GM23338 (cell line): ENCODE measurements at regions not wholly inside any gene's neighbourhood (a gene's known extent, or its start where the extent isn't known, plus 50 kb on each side); places are given as distances from the start of the nearest gene placed in this dataset.

Source experiments
- CREB1 ChIP-seq: fragments of 250-450 bp; sonication (Bioruptor Pico); IDR thresholded peaks from 2 replicates; pipeline ENCODE4 v1.5.0; 2020; ENCODE audit warnings: low read depth, mild to moderate bottlenecking, moderate library complexity
- EZH2 ChIP-seq: fragments of 200-600 bp; sonication (generic); IDR thresholded peaks from one replicate; pipeline ENCODE4 v1.8.0; 2017; ENCODE audit warnings: antibody characterized with exemption, mild to moderate bottlenecking, low read depth; ENCODE audit not compliant: unreplicated experiment
- EZH2phosphoT487 ChIP-seq: fragments of 200-600 bp; sonication (generic); IDR thresholded peaks from one replicate; pipeline ENCODE4 v1.8.1; 2018; ENCODE audit warnings: antibody characterized with exemption; ENCODE audit not compliant: unreplicated experiment
- JUNB ChIP-seq: IDR thresholded peaks from one replicate; pipeline ENCODE4 v1.6.1; 2016; ENCODE audit warnings: antibody characterized with exemption; ENCODE audit not compliant: unreplicated experiment
- POLR2AphosphoS5 ChIP-seq: IDR thresholded peaks from 2 replicates; pipeline ENCODE4 v1.6.1; 2016; ENCODE audit warnings: antibody characterized with exemption, low read depth
- STAT1 ChIP-seq: IDR thresholded peaks from one replicate; pipeline ENCODE4 v1.6.1; 2016; ENCODE audit warnings: antibody characterized with exemption; ENCODE audit not compliant: unreplicated experiment
- ZNF331 ChIP-seq: fragments of 250-450 bp; sonication (Bioruptor Pico); IDR thresholded peaks from 2 replicates; pipeline ENCODE4 v1.5.0; 2020; ENCODE audit warnings: low read depth, mild to moderate bottlenecking, moderate library complexity
- TF ChIP-seq, protein P1 (sequence below), 2 experiments: fragments of 200-600 bp in 1 of 2; sonication (generic) in 1 of 2; conservative IDR thresholded peaks; 2 replicates each; pipeline versions ENCODE4 v1.5.1 to v1.6.1; 2016 to 2017; ENCODE audit warnings: antibody characterized with exemption in 2 of 2, low read depth in 2 of 2, mild to moderate bottlenecking in 2 of 2, moderate library complexity in 1 of 2
- TF ChIP-seq, protein P2 (sequence below): IDR thresholded peaks from one replicate; pipeline ENCODE4 v1.6.1; 2018; ENCODE audit warnings: antibody characterized with exemption; ENCODE audit not compliant: unreplicated experiment
- TF ChIP-seq, protein P3 (sequence below): IDR thresholded peaks from 2 replicates; pipeline ENCODE4 v1.6.1; 2016; ENCODE audit warnings: antibody characterized with exemption
- TF ChIP-seq, protein P4 (sequence below): fragments of 250-450 bp; sonication (Bioruptor Pico); IDR thresholded peaks from 2 replicates; pipeline ENCODE4 v1.5.0; 2020; ENCODE audit warnings: mild to moderate bottlenecking, moderate library complexity

DNA sequence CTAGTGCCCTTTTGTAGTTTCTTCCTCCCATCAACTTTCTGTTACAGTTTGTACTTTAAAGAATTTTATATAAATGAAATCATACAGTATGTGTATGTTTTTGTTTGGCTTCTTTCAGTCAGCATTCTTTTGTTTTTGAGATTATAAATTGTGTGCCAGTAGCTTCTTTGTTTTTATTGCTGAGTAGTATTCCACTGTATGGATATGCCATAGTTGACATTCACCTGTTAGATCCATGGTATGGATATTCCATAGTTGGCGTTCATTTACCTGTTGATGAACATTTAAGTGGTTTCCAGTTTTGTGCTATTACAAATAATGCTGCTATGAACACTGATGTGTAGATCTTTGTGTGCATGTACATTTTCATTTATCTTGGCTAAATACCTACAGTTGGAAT, 70.8 kb upstream of the SYPL1 start:
- no peak for TF ChIP-seq EZH2
- TF ChIP-seq POLR2AphosphoS5, result no peak
- TF ChIP-seq, protein P1, sequence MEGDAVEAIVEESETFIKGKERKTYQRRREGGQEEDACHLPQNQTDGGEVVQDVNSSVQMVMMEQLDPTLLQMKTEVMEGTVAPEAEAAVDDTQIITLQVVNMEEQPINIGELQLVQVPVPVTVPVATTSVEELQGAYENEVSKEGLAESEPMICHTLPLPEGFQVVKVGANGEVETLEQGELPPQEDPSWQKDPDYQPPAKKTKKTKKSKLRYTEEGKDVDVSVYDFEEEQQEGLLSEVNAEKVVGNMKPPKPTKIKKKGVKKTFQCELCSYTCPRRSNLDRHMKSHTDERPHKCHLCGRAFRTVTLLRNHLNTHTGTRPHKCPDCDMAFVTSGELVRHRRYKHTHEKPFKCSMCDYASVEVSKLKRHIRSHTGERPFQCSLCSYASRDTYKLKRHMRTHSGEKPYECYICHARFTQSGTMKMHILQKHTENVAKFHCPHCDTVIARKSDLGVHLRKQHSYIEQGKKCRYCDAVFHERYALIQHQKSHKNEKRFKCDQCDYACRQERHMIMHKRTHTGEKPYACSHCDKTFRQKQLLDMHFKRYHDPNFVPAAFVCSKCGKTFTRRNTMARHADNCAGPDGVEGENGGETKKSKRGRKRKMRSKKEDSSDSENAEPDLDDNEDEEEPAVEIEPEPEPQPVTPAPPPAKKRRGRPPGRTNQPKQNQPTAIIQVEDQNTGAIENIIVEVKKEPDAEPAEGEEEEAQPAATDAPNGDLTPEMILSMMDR (conservative IDR thresholded peaks at IDR 0.05; ENCODE audit: low read depth in 2 of 2), result no peak
- no peak for TF ChIP-seq JUNB
- no peak for TF ChIP-seq CREB1
- no peak for TF ChIP-seq EZH2phosphoT487
- TF ChIP-seq, protein P2, sequence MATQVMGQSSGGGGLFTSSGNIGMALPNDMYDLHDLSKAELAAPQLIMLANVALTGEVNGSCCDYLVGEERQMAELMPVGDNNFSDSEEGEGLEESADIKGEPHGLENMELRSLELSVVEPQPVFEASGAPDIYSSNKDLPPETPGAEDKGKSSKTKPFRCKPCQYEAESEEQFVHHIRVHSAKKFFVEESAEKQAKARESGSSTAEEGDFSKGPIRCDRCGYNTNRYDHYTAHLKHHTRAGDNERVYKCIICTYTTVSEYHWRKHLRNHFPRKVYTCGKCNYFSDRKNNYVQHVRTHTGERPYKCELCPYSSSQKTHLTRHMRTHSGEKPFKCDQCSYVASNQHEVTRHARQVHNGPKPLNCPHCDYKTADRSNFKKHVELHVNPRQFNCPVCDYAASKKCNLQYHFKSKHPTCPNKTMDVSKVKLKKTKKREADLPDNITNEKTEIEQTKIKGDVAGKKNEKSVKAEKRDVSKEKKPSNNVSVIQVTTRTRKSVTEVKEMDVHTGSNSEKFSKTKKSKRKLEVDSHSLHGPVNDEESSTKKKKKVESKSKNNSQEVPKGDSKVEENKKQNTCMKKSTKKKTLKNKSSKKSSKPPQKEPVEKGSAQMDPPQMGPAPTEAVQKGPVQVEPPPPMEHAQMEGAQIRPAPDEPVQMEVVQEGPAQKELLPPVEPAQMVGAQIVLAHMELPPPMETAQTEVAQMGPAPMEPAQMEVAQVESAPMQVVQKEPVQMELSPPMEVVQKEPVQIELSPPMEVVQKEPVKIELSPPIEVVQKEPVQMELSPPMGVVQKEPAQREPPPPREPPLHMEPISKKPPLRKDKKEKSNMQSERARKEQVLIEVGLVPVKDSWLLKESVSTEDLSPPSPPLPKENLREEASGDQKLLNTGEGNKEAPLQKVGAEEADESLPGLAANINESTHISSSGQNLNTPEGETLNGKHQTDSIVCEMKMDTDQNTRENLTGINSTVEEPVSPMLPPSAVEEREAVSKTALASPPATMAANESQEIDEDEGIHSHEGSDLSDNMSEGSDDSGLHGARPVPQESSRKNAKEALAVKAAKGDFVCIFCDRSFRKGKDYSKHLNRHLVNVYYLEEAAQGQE, result no peak
- TF ChIP-seq, protein P3, sequence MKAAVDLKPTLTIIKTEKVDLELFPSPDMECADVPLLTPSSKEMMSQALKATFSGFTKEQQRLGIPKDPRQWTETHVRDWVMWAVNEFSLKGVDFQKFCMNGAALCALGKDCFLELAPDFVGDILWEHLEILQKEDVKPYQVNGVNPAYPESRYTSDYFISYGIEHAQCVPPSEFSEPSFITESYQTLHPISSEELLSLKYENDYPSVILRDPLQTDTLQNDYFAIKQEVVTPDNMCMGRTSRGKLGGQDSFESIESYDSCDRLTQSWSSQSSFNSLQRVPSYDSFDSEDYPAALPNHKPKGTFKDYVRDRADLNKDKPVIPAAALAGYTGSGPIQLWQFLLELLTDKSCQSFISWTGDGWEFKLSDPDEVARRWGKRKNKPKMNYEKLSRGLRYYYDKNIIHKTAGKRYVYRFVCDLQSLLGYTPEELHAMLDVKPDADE, result no peak
- no peak for TF ChIP-seq STAT1
- TF ChIP-seq ZNF331 (CRISPR knock-in tag), result no peak
- TF ChIP-seq, protein P4, sequence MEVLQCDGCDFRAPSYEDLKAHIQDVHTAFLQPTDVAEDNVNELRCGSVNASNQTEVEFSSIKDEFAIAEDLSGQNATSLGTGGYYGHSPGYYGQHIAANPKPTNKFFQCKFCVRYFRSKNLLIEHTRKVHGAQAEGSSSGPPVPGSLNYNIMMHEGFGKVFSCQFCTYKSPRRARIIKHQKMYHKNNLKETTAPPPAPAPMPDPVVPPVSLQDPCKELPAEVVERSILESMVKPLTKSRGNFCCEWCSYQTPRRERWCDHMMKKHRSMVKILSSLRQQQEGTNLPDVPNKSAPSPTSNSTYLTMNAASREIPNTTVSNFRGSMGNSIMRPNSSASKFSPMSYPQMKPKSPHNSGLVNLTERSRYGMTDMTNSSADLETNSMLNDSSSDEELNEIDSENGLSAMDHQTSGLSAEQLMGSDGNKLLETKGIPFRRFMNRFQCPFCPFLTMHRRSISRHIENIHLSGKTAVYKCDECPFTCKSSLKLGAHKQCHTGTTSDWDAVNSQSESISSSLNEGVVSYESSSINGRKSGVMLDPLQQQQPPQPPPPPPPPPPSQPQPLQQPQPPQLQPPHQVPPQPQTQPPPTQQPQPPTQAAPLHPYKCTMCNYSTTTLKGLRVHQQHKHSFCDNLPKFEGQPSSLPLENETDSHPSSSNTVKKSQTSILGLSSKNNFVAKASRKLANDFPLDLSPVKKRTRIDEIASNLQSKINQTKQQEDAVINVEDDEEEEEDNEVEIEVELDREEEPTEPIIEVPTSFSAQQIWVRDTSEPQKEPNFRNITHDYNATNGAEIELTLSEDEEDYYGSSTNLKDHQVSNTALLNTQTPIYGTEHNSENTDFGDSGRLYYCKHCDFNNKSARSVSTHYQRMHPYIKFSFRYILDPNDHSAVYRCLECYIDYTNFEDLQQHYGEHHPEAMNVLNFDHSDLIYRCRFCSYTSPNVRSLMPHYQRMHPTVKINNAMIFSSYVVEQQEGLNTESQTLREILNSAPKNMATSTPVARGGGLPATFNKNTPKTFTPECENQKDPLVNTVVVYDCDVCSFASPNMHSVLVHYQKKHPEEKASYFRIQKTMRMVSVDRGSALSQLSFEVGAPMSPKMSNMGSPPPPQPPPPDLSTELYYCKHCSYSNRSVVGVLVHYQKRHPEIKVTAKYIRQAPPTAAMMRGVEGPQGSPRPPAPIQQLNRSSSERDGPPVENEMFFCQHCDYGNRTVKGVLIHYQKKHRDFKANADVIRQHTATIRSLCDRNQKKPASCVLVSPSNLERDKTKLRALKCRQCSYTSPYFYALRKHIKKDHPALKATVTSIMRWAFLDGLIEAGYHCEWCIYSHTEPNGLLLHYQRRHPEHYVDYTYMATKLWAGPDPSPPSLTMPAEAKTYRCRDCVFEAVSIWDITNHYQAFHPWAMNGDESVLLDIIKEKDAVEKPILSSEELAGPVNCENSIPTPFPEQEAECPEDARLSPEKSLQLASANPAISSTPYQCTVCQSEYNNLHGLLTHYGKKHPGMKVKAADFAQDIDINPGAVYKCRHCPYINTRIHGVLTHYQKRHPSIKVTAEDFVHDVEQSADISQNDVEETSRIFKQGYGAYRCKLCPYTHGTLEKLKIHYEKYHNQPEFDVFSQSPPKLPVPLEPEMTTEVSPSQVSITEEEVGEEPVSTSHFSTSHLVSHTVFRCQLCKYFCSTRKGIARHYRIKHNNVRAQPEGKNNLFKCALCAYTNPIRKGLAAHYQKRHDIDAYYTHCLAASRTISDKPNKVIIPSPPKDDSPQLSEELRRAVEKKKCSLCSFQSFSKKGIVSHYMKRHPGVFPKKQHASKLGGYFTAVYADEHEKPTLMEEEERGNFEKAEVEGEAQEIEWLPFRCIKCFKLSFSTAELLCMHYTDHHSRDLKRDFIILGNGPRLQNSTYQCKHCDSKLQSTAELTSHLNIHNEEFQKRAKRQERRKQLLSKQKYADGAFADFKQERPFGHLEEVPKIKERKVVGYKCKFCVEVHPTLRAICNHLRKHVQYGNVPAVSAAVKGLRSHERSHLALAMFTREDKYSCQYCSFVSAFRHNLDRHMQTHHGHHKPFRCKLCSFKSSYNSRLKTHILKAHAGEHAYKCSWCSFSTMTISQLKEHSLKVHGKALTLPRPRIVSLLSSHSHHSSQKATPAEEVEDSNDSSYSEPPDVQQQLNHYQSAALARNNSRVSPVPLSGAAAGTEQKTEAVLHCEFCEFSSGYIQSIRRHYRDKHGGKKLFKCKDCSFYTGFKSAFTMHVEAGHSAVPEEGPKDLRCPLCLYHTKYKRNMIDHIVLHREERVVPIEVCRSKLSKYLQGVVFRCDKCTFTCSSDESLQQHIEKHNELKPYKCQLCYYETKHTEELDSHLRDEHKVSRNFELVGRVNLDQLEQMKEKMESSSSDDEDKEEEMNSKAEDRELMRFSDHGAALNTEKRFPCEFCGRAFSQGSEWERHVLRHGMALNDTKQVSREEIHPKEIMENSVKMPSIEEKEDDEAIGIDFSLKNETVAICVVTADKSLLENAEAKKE (CRISPR knock-in tag), result no peak
